Fibroblast of lung (primary cell): ENCODE measurements at regions not wholly inside any gene's neighbourhood (a gene's known extent, or its start where the extent isn't known, plus 50 kb on each side); places are given as distances from the start of the nearest gene placed in this dataset.

Experiments used
- DNase-seq, 2 donors: peaks; one replicate each; pipeline versions ENCODE4 v3.0.0 to v3.0.0-alpha.2; 2010; ENCODE audit warnings: low read depth in 2 of 2
- H2AFZ ChIP-seq: 2 replicates; pipeline ENCODE4 v1.5.1; 2012; ENCODE audit warnings: low read length, control low read depth, inconsistent platforms
- H3K27ac ChIP-seq: 2 replicates; pipeline ENCODE4 v1.5.1; 2011; ENCODE audit warnings: low read length, control low read depth; ENCODE audit not compliant: insufficient read depth
- H3K27me3 ChIP-seq: 2 replicates; pipeline ENCODE4 v1.5.1; 2011; ENCODE audit warnings: mild to moderate bottlenecking, low read length; ENCODE audit not compliant: control insufficient read depth, insufficient read depth
- H3K36me3 ChIP-seq: 2 replicates; pipeline ENCODE4 v1.5.1; 2011; ENCODE audit warnings: low read length; ENCODE audit not compliant: control insufficient read depth, insufficient read depth
- H3K4me1 ChIP-seq: 2 replicates; pipeline ENCODE4 v1.5.1; 2011; ENCODE audit warnings: low read length; ENCODE audit not compliant: control insufficient read depth, insufficient read depth; ENCODE audit errors: extremely low read depth
- H3K4me2 ChIP-seq: 2 replicates; pipeline ENCODE4 v1.5.1; 2011; ENCODE audit warnings: low read length, control low read depth; ENCODE audit not compliant: insufficient read depth; ENCODE audit errors: extremely low read depth
- H3K4me3 ChIP-seq, 4 experiments: fragments of 200-600 bp in 1 of 4; sonication (generic) in 1 of 4; replicated peaks in 1 of 4; 2 replicates each; pipeline ENCODE4 v1.5.1; 2011 to 2016; ENCODE audit warnings: low read length in 4 of 4, low read depth in 3 of 4, mild to moderate bottlenecking in 3 of 4, control low read depth in 2 of 4, inconsistent platforms in 1 of 4, mixed read lengths in 1 of 4; ENCODE audit not compliant: insufficient read depth in 1 of 4; ENCODE audit errors: control extremely low read depth in 1 of 4
- H3K79me2 ChIP-seq: 2 replicates; pipeline ENCODE4 v1.5.1; 2012; ENCODE audit warnings: mild to moderate bottlenecking, low read length, inconsistent platforms; ENCODE audit not compliant: control insufficient read depth, insufficient read depth
- H3K9ac ChIP-seq: 2 replicates; pipeline ENCODE4 v1.5.1; 2011; ENCODE audit warnings: mild to moderate bottlenecking, low read length, control low read depth; ENCODE audit not compliant: insufficient read depth
- H3K9me3 ChIP-seq: 2 replicates; pipeline ENCODE4 v1.5.1; 2012; ENCODE audit warnings: low read depth, low read length; ENCODE audit not compliant: control insufficient read depth, insufficient read depth
- H4K20me1 ChIP-seq: 2 replicates; pipeline ENCODE4 v1.5.1; 2011; ENCODE audit warnings: low read length; ENCODE audit not compliant: control insufficient read depth, insufficient read depth; ENCODE audit errors: extremely low read depth
- EZH2 ChIP-seq: IDR thresholded peaks from 2 replicates; pipeline ENCODE4 v1.5.1; 2012; ENCODE audit warnings: low read length, control low read depth, mild to moderate bottlenecking; ENCODE audit errors: missing control alignments
- TF ChIP-seq, protein P1 (sequence below), 2 donors: IDR thresholded peaks in 1 of 2; conservative IDR thresholded peaks in 1 of 2; 1 replicate in 1 of 2; 2 replicates in 1 of 2; pipeline ENCODE4 v1.5.1; 2011 to 2012; ENCODE audit warnings: low read length in 2 of 2, control low read depth in 1 of 2, inconsistent platforms in 1 of 2, low read depth in 1 of 2, mild to moderate bottlenecking in 1 of 2

GRCh38 chr9:87255431-87256155 lies 242.1 kb upstream of the DAPK1 start:
- Histone ChIP-seq H3K4me3 (no peak overlapping the region), H3K27me3 (no peaks in the 10 kb centered on the region), H3K4me1 (peaks cover 5% of the 10 kb centered on the region), H3K4me2 (peak overlapping the region; percentile 32), H3K79me2 (no peaks in the 10 kb centered on the region), H4K20me1 (no peaks in the 10 kb centered on the region), H3K9me3 (no peaks in the 10 kb centered on the region), H2AFZ (peak overlapping the region; percentile 19), H3K9ac (no peak overlapping the region), H3K27ac (no peak overlapping the region), H3K36me3 (no peaks in the 10 kb centered on the region)
- TF ChIP-seq EZH2, result no peak
- TF ChIP-seq, protein P1, sequence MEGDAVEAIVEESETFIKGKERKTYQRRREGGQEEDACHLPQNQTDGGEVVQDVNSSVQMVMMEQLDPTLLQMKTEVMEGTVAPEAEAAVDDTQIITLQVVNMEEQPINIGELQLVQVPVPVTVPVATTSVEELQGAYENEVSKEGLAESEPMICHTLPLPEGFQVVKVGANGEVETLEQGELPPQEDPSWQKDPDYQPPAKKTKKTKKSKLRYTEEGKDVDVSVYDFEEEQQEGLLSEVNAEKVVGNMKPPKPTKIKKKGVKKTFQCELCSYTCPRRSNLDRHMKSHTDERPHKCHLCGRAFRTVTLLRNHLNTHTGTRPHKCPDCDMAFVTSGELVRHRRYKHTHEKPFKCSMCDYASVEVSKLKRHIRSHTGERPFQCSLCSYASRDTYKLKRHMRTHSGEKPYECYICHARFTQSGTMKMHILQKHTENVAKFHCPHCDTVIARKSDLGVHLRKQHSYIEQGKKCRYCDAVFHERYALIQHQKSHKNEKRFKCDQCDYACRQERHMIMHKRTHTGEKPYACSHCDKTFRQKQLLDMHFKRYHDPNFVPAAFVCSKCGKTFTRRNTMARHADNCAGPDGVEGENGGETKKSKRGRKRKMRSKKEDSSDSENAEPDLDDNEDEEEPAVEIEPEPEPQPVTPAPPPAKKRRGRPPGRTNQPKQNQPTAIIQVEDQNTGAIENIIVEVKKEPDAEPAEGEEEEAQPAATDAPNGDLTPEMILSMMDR (conservative IDR thresholded peaks at IDR 0.05 in 1 of 2, IDR thresholded peaks at IDR 0.05 in 1 of 2; ENCODE audit: low read depth in 1 of 2, low read length in 2 of 2), result no peak
- DNase-seq, result peak; percentile 25 to 44

GRCh38 chr9:87256973-87257372 lies 240.7 kb upstream of the DAPK1 start:
- Histone ChIP-seq H3K27me3 (no peaks in the 10 kb centered on the region), H3K4me2 (no peak overlapping the region), H3K9ac (no peak overlapping the region), H3K79me2 (no peaks in the 10 kb centered on the region), H3K27ac (no peak overlapping the region), H3K9me3 (no peaks in the 10 kb centered on the region), H3K4me3 (no peak overlapping the region), H3K4me1 (peaks cover 5% of the 10 kb centered on the region), H3K36me3 (no peaks in the 10 kb centered on the region), H2AFZ (no peak overlapping the region), H4K20me1 (no peaks in the 10 kb centered on the region)
- DNase-seq, result peak in 1 of 2 donors; percentile 14
- TF ChIP-seq, protein P1 (conservative IDR thresholded peaks at IDR 0.05 in 1 of 2, IDR thresholded peaks at IDR 0.05 in 1 of 2; ENCODE audit: low read depth in 1 of 2, low read length in 2 of 2), result no peak
- TF ChIP-seq EZH2, result no peak

DNA sequence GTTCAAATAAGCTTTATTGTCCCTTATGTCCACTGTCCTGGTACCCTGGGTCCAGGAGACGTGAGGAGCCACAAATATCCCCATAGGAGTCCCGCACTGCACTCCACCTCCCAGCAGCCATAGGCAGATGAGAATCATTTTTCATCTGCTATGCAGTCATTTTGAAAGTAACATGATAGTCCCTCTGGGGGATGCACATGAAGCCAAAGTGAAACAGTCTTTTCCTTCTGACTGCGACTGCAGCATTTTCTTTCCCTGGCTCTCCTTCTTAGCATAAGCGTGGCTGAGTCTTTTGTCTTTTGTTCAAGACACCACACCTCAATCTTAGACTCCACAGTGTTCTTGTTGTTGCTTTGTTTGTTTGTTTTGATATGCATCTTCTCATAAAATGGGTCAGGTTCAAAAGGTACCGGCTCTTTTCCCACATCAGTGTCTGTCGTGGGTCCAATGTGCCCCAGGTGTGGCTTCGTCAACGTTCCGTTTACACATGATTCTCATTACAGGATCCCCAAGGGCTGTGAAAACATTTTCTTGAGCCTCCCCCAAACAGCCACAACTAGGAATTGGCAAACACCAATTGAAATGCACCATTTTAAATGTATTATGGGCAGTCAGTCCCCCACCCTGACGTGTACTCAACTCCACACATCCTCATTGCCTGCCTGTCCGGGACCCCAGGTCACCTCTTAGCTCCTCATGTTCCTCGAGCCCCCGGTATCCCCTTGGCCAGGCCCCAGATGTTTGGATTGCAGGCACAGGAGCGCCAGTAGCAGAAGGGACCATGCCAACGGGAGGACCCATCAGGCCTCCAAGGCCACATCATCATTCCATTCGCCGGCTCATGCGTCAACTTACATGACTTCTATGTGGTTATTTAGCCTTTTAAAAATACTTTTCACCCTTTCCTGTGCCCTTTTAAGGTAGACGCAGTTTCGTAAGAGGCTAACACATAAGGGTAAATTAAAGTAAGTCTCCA lies 237.8 kb upstream of the DAPK1 start:
- H3K4me3 ChIP-seq, result no peak overlapping the region
- H3K4me2 ChIP-seq, result no peak overlapping the region

More for the DNA sequence above, 237.8 kb upstream of the DAPK1 start:
- H3K79me2 ChIP-seq, result no peaks in the 10 kb centered on the region
- DNase-seq, result peak in 1 of 2 donors; percentile 32
- H3K27ac ChIP-seq, result no peak overlapping the region
- H3K9me3 ChIP-seq, result no peaks in the 10 kb centered on the region
- H4K20me1 ChIP-seq, result no peaks in the 10 kb centered on the region
- H3K9ac ChIP-seq, result no peak overlapping the region
- TF ChIP-seq, protein P1 (conservative IDR thresholded peaks at IDR 0.05 in 1 of 2, IDR thresholded peaks at IDR 0.05 in 1 of 2; ENCODE audit: low read depth in 1 of 2, low read length in 2 of 2), result no peak
- no peak for TF ChIP-seq EZH2
- no peaks in the 10 kb centered on the region for H3K27me3 ChIP-seq
- no peaks in the 10 kb centered on the region for H3K36me3 ChIP-seq
- peaks cover 5% of the 10 kb centered on the region for H3K4me1 ChIP-seq
- H2AFZ ChIP-seq, result no peak overlapping the region
